ENCODE measurements at regions not wholly inside any gene's neighbourhood (a gene's known extent, or its start where the extent isn't known, plus 50 kb on each side); places are given as distances from the start of the nearest gene placed in this dataset.
"Not testable (repeated sequence)": the region's sequence is repeated elsewhere in the genome, so short reads cannot be mapped to it uniquely, and the experiment has no call there.

DNA sequence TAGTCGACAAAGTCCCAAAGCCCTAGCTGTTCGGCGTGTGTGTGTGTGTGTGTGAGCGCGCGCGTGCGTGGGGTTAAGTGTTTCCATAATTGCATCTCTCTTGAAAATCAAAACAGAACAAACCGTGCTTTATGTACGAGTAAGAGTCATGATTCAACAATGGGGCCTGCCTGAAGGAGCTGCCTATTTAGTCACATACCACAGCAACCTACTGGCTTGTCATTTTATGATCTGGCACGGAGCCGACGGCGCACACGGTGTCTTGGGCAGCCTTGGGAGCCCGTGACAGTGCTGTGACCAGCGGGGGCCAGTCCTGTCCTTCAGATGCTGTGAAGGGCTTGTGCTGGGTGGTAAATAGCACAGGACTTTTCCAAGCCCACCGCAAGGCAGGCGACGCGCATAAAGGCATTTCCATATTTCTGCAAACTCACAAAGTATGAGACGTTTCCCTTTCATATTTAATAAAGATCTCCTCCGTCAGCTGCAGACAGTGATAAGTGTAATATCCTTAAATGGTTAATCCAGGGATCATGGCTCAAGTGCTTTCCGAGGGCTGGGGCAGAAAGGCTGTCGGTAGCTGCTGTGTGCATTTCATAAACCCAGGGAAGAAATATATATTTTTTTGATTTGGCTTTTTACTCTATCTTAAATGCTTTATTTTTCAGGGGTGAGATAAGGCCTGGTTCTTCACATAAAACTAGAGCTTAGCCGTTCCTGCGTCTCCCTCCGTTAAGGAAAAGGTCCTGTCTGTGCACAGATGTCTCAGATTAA lies 270.2 kb upstream of the IRX1 start:
- H3K4me1 Mint-ChIP-seq = no peaks in the 10 kb centered on the region
- H3K9me3 Mint-ChIP-seq = no peaks in the 10 kb centered on the region
- no peak for ATAC-seq (replicated peaks)
- no peak overlapping the region for H3K27ac Mint-ChIP-seq
- no peak overlapping the region for H3K4me3 Mint-ChIP-seq
- no peaks in the 10 kb centered on the region for H3K27me3 Mint-ChIP-seq
- H3K36me3 Mint-ChIP-seq (ENCODE audit: low read depth) = no peaks in the 10 kb centered on the region

DNA sequence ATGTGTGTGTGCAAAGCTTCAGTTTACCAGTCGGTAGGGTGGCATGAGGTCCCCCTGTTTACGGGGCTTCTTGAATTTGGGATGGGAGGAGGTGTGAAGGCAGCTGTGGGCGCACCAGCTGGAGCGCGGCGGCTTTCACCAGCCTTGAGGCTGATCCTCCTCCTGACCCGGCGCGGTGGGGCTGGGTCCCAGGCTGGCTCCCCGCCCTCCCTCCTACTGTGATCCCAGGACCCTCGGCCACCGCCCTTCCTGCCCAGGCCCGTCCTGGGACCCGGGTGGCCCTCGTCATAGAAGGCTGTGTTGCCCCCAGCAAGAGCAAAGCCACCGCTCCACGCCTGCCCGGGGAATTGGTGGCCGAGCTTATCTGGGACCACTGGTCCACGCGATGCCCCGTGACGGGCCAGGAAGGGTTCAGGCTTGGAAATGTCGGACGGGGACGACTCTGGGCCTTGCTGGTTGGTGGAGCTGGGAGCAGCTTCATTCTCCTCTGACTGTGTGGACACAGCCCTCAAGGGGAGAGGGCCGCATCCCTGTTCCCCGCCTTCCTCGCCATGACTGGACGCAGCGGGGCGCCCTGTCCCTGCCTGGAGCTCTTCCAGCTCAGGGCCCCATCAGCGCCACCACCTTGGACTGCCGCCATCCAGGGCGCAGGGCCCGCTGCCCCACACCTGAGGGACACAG lies 271.1 kb upstream of the IRX1 start:
- no peak for ATAC-seq (replicated peaks)

DNA sequence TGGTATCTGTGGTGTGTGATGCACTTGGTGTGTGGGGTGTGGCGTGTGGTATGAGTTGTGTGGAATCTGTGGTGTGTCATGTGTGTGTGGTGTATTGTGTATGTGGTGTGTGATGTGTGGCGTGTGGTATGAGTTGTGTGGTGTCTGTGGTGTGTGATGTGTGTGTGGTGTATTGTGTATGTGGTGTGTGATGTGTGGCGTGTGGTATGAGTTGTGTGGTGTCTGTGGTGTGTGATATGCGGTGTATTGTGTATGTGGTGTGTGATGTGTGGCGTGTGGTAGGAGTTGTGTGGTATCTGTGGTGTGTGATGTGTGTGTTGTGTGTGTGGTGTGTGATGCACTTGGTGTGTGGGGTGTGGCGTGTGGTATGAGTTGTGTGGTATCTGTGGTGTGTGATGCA lies 271.7 kb upstream of the IRX1 start:
- not testable (repeated sequence) for H3K36me3 Mint-ChIP-seq (ENCODE audit: low read depth); H3K9me3 Mint-ChIP-seq; H3K4me1 Mint-ChIP-seq; H3K27ac Mint-ChIP-seq; H3K4me3 Mint-ChIP-seq; ATAC-seq (replicated peaks); H3K27me3 Mint-ChIP-seq

More for the DNA sequence above, 271.1 kb upstream of the IRX1 start:
- Mint-ChIP-seq H3K9me3 (no peaks in the 10 kb centered on the region), H3K4me3 (no peak overlapping the region), H3K27me3 (no peaks in the 10 kb centered on the region), H3K27ac (no peak overlapping the region), H3K36me3 (ENCODE audit: low read depth) (no peaks in the 10 kb centered on the region), H3K4me1 (no peaks in the 10 kb centered on the region)

DNA sequence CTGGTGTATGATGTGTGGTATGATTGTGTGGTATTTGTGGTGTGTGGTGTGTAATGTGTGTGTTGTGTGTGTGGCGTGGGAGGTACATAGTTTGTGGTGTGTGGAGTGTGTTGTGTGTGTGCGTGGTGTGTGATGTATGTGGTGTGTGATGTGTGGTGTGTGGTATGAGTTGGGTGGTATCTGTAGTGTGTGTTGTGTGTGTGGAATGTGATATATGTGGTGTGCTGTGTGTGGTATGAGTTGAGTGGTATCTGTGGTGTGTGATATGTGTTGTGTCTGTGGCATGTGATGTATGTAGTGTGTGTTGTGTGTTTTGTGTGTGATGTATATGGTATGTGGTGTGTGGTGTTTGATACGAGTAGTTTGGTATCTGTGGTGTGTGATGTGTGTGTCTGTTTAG lies 272.5 kb upstream of the IRX1 start:
- Mint-ChIP-seq H3K27ac (no peak overlapping the region), H3K4me3 (no peak overlapping the region), H3K4me1 (no peaks in the 10 kb centered on the region), H3K9me3 (no peaks in the 10 kb centered on the region), H3K27me3 (no peaks in the 10 kb centered on the region), H3K36me3 (ENCODE audit: low read depth) (no peaks in the 10 kb centered on the region)
- no peak for ATAC-seq (replicated peaks)

DNA sequence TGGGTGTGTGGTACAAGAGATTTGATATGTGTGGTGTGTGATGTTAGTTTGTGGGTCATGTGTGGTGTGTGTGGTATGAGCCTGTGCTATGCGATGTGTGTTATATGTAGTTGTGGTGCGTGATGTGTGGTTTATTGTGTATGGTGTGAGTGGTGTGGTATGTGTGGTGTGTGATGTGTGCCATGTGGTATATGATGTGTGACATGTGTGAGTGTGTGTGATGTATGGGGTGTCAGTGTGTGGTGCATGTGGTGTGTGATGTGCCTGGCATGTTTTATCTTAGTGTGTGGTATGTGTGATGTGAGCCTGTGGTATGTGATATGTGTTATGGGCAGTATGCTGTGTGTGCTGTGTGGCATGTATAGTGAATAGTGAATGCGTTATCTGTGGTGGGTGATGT lies 273.0 kb upstream of the IRX1 start:
- H3K9me3 Mint-ChIP-seq = no peaks in the 10 kb centered on the region
- H3K27me3 Mint-ChIP-seq = no peaks in the 10 kb centered on the region
- no peak for ATAC-seq (replicated peaks)
- H3K36me3 Mint-ChIP-seq (ENCODE audit: low read depth) = no peaks in the 10 kb centered on the region
- H3K4me3 Mint-ChIP-seq = no peak overlapping the region
- no peak overlapping the region for H3K27ac Mint-ChIP-seq
- H3K4me1 Mint-ChIP-seq = no peaks in the 10 kb centered on the region

DNA sequence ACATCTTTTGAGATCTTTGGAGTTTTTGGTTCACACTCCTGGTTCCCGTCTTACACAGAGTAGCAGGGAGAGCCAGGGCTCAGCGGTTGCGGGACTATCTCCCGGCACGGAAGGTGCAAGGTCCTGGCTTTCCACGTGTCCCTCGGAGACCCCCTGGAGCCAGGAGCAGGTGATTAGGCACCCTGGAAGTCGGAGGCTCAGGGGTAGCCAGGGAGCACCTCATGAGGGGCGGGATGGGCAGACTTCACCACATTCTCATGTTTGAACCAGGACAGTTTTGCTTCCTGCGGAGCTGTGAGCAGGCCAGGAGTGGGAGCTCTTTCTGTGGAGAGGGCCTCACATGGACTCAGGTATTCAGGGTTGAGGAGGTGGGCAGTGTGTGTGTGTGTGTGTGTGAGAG lies 273.7 kb upstream of the IRX1 start:
- Mint-ChIP-seq H3K36me3 (ENCODE audit: low read depth) (no peaks in the 10 kb centered on the region), H3K27me3 (no peaks in the 10 kb centered on the region), H3K9me3 (no peaks in the 10 kb centered on the region), H3K4me3 (no peak overlapping the region), H3K27ac (no peak overlapping the region), H3K4me1 (no peaks in the 10 kb centered on the region)
- ATAC-seq (replicated peaks) = no peak

DNA sequence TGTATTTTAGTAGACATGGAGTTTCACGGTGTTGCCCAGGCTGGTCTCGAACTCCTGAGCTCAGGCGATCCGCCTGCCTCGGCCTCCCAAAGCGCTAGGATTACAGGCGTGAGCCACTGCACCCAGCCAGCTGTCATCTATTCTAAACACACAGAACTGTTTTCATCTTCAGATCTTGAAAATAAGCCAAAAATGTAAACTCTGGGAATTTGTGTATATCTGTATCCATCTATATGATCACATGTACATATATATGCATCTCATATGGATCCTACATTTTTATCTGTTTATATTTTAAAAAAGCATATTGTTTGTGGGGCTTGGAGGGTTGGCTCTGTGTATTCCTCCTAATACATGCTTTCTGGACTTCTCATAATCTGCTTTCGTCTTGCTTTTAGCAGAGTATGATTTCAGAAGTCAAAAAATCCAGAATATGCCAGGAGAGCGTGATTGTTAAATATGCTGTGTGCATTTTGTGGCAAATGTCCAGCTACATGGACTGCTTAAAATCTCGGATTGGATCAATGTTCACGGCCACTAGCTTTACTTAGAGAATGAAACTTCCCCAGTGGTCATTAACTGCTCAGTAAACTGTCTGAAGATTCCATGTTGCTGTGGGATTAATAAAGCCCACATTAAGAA lies 274.4 kb upstream of the IRX1 start:
- no peaks in the 10 kb centered on the region for H3K9me3 Mint-ChIP-seq
- H3K27me3 Mint-ChIP-seq = no peaks in the 10 kb centered on the region
- no peaks in the 10 kb centered on the region for H3K36me3 Mint-ChIP-seq (ENCODE audit: low read depth)
- H3K27ac Mint-ChIP-seq = no peak overlapping the region
- H3K4me3 Mint-ChIP-seq = no peak overlapping the region
- H3K4me1 Mint-ChIP-seq = no peaks in the 10 kb centered on the region
- no peak for ATAC-seq (replicated peaks)

DNA sequence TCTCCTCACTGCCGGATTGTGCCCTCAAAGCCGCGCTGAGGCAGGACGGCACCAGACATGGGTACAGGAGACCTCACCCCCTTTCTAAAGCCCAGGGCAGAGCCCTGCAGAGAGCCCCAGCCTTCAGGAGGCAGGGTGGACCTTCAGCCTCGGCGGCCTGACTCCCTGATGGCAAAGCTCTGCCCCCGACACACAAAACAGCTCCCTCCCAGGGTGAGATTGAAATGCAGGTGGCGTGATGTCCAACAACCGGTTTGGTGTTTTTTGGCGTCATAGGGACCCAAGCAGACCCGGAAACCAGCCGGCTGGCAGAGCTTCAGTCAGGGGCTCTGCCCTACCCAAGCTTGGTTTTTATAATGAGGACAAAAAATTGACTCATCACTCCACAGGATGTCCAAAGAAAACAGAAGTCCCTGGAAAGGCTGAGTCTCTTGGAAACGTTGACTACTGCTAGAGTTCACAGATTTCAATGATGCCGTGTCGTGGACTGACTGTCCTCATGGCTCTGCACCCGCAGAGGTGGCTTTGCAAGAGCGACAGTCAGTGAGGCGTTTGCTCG lies 275.2 kb upstream of the IRX1 start:
- Mint-ChIP-seq H3K9me3 (no peaks in the 10 kb centered on the region), H3K4me3 (no peak overlapping the region), H3K27me3 (no peaks in the 10 kb centered on the region), H3K36me3 (ENCODE audit: low read depth) (no peaks in the 10 kb centered on the region), H3K4me1 (no peaks in the 10 kb centered on the region), H3K27ac (no peak overlapping the region)
- ATAC-seq (replicated peaks) = no peak

DNA sequence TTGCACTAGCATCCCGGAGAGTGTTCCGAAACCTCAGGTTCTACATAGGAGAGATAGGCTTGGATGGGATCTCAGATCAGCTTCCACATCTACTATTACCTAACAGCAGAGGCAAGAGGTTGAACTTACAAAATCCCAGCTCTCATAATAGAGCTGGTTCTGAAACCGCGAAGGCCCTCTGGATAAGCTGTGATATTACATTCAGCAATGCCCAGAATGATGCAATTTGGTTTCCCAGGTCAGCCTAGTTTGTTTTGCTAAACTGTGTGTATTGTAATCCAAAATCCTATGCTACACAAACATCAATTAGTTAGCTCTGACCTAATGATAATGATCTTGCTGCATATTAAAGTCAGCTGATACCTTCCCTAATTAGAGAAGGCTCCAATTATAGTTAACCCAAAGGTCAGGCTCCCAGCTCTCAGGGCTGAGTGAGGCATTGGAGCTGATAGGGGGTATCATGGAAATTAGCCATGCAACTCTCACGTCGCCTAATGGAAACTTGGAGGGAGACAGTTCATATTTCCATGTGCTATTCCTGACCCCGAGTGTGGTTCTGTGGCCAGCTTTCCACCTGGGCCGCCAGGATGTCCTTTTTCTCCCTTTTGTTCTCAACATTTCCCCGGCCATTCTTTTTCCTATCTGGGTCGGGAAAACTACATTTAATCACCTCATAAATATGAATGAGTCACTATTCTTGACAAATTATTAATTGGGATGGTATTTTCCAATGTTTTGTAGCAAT lies 278.4 kb upstream of the IRX1 start:
- ATAC-seq (replicated peaks) = no peak
- Mint-ChIP-seq H3K27me3 (no peaks in the 10 kb centered on the region), H3K9me3 (peaks cover 6% of the 10 kb centered on the region), H3K27ac (no peak overlapping the region), H3K4me1 (no peaks in the 10 kb centered on the region), H3K4me3 (no peak overlapping the region), H3K36me3 (ENCODE audit: low read depth) (no peaks in the 10 kb centered on the region)

DNA sequence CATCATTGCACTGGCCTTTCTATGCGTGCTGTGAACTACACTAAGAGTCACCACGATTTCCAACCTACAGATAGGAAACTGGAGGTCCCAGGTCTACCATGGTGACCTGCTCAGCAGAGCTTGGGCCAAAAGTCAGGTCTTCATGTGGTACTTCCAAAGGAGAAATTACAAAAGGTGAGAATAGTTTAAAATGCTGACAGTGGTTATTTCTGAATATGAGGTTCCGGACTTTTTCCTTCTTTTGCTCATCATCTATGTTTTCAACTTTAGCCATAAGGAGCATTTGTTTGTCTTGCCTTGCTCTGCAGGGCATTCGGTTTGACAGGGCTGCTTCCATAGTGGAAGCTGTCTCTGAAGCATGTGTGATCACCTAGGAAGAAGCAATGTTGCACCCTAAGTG lies 282.1 kb upstream of the IRX1 start:
- no peak overlapping the region for H3K27ac Mint-ChIP-seq
- ATAC-seq (replicated peaks) = no peak
- no peaks in the 10 kb centered on the region for H3K36me3 Mint-ChIP-seq (ENCODE audit: low read depth)

DNA sequence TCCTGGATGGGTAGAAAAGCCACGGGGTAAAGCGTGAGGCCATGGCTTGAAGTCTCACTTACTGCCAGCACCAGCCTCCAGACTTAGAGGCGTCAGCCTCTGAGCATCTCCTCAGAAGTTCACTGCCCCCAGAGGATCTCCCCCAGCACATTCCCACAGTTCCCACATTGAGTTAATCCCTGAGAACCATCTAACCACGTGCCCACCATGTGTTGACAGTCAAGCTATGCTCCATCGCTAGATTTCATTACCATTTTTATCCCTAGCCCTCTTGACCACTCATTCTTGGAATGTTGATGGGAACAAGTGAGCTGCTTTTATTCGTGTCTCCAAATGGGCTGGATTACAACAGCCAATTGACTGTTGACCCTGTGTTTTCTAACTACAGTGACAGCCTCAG lies 283.3 kb upstream of the IRX1 start:
- H3K4me3 Mint-ChIP-seq = no peak overlapping the region
- no peaks in the 10 kb centered on the region for H3K27me3 Mint-ChIP-seq
- no peaks in the 10 kb centered on the region for H3K4me1 Mint-ChIP-seq
- H3K9me3 Mint-ChIP-seq = peaks cover 6% of the 10 kb centered on the region
- no peaks in the 10 kb centered on the region for H3K36me3 Mint-ChIP-seq (ENCODE audit: low read depth)
- H3K27ac Mint-ChIP-seq = no peak overlapping the region
- ATAC-seq (replicated peaks) = no peak

More for the DNA sequence above, 282.1 kb upstream of the IRX1 start:
- Mint-ChIP-seq H3K4me1 (no peaks in the 10 kb centered on the region), H3K9me3 (peaks cover 6% of the 10 kb centered on the region), H3K4me3 (no peak overlapping the region), H3K27me3 (no peaks in the 10 kb centered on the region)

DNA sequence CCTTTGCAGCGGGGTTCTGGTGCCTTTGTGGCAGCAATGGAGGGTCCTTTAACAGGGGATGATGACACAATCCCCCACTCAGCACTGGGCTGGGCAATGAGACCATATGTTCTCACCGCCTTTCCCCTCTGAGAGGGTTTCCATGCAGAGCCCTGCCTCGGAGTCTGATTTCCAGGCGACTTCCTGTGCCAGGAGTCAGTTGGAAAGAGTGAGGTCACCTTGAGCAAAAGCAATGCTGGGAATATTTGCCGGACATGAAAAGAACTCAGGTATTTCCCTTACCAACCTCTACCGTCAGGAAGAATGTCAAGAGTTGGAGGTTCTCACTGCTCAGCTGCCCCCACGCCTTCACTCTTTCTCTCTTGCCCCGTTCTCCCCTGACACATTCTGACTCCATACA lies 284.2 kb upstream of the IRX1 start:
- Mint-ChIP-seq H3K36me3 (ENCODE audit: low read depth) (no peaks in the 10 kb centered on the region), H3K27ac (no peak overlapping the region), H3K27me3 (no peaks in the 10 kb centered on the region), H3K9me3 (peaks cover 6% of the 10 kb centered on the region), H3K4me3 (no peak overlapping the region), H3K4me1 (no peaks in the 10 kb centered on the region)
- no peak for ATAC-seq (replicated peaks)

DNA sequence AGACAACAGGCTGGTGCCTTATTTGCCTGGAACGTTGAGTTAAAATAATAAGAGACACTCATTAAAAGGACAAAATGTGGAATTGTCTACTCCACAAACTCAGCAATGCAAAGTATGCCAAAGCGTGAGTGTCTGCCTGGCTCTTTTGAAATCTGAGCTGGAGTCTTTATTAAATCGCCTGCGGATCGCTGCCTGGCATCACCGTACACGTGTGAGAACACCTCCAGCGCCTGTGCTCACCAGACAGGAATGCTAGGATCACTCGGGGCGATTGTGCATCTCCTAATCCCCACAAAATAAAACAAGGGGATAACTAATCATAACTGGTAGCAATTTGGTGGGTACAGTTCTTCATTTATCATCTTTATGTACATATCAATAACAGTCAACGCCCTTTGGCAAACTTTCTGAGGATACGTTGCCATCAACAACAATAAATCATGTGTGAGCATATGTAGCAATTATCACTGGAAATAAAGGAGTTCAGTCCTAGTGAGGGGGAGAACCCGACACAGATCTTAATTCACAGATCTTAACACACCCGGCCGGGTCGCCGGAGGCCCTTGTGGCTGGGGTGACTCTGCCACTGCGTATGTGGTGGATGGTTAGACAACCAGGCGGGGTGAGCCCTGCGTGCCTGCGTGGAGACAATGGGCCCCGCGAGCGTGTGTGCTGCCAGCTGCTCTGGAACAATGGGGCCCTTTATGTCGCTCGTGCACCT lies 284.9 kb upstream of the IRX1 start:
- Mint-ChIP-seq H3K4me1 (no peaks in the 10 kb centered on the region), H3K27ac (no peak overlapping the region), H3K9me3 (peaks cover 6% of the 10 kb centered on the region), H3K27me3 (no peaks in the 10 kb centered on the region), H3K4me3 (no peak overlapping the region), H3K36me3 (ENCODE audit: low read depth) (no peaks in the 10 kb centered on the region)
- no peak for ATAC-seq (replicated peaks)

DNA sequence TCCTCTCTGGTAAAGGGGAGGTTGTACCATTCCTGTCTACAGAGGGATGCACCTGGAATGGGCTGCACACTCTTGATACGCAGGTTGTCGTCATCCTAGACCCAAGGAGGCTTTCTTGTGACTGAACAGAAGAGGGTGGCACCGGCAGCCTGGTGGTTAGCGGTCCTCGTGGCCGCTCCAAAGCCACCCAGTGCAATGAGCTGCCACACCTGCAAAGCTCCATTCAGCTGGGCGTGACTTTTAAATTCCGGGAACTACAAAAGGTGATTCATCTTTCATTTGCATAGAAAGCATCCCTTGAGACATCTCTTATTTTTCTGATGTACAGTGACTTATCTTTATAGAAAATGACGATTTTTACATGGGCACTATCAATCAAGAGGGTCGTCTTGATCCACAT lies 286.1 kb upstream of the IRX1 start:
- Mint-ChIP-seq H3K27ac (no peak overlapping the region), H3K36me3 (ENCODE audit: low read depth) (no peaks in the 10 kb centered on the region), H3K4me3 (no peak overlapping the region), H3K9me3 (peaks cover 11% of the 10 kb centered on the region), H3K27me3 (no peaks in the 10 kb centered on the region), H3K4me1 (no peaks in the 10 kb centered on the region)
- ATAC-seq (replicated peaks) = no peak
